Body of pancreas (tissue), 4 donors: ENCODE measurements at regions not wholly inside any gene's neighbourhood (a gene's known extent, or its start where the extent isn't known, plus 50 kb on each side); places are given as distances from the start of the nearest gene placed in this dataset.

Experiments
- ATAC-seq: fragments of 150-250 bp; one replicate; pipeline ENCODE4 v1.9.1; 2016
- DNase-seq, 4 donors: peaks; one replicate each; pipeline ENCODE4 v3.0.0-alpha.2; 2019
- H3K27ac ChIP-seq, 4 donors: fragments of 200-600 bp; sonication (generic); 1 replicate in 3 of 4; 2 replicates in 1 of 4; pipeline versions ENCODE4 v1.5.1 to v1.6.1; 2016 to 2019; ENCODE audit warnings: mild to moderate bottlenecking in 1 of 4, mixed read lengths in 1 of 4, moderate library complexity in 1 of 4
- H3K27me3 ChIP-seq, 2 donors: fragments of 200-600 bp; sonication (generic); one replicate each; pipeline ENCODE4 v1.6.0; 2016; ENCODE audit warnings: mild to moderate bottlenecking in 1 of 2
- H3K36me3 ChIP-seq, 2 donors: fragments of 200-600 bp; sonication (generic); replicated peaks in 1 of 2; 2 replicates each; pipeline ENCODE4 v1.5.1; 2016; ENCODE audit warnings: low read depth in 2 of 2; ENCODE audit not compliant: insufficient read depth in 1 of 2
- H3K4me1 ChIP-seq: fragments of 200-600 bp; sonication (generic); one replicate; pipeline ENCODE4 v1.6.0; 2016
- H3K4me3 ChIP-seq, 2 donors: fragments of 200-600 bp; sonication (generic); 1 replicate in 1 of 2; 2 replicates in 1 of 2; pipeline ENCODE4 v1.5.1; 2016 to 2019
- H3K9me3 ChIP-seq, 3 donors: fragments of 200-600 bp; sonication (generic); 1 replicate in 2 of 3; 2 replicates in 1 of 3; pipeline ENCODE4 v1.5.1; 2016
- POLR2A ChIP-seq, 3 donors: fragments of 450-650 bp; IDR thresholded peaks; one replicate each; pipeline ENCODE4 v1.6.1; 2016; ENCODE audit warnings: antibody characterized with exemption in 3 of 3, mild to moderate bottlenecking in 2 of 3
- WGBS, 2 donors: methylation state at CpG; one replicate each; pipeline ENCODE4 v1.1.5; 2017; 5-methylcytosine and 5-hydroxymethylcytosine counted together
- intact Hi-C: fragments of 100-400 bp; cut with DNase I; formaldehyde crosslinking; loops from one replicate; pipeline ENCODE4 v1.15.1; 2023
- TF ChIP-seq, protein P1 (sequence below), 7 experiments: fragments of 450-650 bp in 4 of 7; fragments of 200-600 bp in 3 of 7; sonication (generic) in 3 of 7; IDR thresholded peaks; one replicate each; pipeline ENCODE4 v1.5.1; 2016 to 2019; ENCODE audit warnings: antibody characterized with exemption in 7 of 7

DNA sequence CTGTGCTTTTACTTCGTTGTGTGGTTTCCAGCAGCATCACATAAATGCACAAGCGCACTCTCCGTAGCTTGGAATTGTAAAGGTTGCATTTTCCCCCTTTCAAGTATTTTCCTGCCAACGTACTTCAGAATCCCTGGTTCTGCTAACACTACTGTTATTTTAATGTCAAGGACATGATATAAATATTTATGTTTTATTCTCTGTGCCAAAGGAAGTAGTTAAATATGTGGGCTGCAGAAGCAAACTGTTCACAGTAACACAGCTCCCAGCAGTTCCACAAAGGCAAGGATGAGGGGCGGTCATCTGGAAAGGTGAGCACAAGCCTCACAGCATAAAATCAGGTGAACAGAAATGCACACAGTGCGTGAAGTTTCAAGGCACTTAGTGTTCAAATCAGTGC lies 85.3 kb upstream of the PDE10A start:
- Histone ChIP-seq H3K27ac (no peak overlapping the region), H3K27me3 (no peaks in the 10 kb centered on the region), H3K4me3 (no peak overlapping the region), H3K36me3 (no peaks in the 10 kb centered on the region), H3K4me1 (no peaks in the 10 kb centered on the region), H3K9me3 (no peaks in the 10 kb centered on the region)
- TF ChIP-seq POLR2A (IDR thresholded peaks at IDR 0.05): no peak
- TF ChIP-seq, protein P1, sequence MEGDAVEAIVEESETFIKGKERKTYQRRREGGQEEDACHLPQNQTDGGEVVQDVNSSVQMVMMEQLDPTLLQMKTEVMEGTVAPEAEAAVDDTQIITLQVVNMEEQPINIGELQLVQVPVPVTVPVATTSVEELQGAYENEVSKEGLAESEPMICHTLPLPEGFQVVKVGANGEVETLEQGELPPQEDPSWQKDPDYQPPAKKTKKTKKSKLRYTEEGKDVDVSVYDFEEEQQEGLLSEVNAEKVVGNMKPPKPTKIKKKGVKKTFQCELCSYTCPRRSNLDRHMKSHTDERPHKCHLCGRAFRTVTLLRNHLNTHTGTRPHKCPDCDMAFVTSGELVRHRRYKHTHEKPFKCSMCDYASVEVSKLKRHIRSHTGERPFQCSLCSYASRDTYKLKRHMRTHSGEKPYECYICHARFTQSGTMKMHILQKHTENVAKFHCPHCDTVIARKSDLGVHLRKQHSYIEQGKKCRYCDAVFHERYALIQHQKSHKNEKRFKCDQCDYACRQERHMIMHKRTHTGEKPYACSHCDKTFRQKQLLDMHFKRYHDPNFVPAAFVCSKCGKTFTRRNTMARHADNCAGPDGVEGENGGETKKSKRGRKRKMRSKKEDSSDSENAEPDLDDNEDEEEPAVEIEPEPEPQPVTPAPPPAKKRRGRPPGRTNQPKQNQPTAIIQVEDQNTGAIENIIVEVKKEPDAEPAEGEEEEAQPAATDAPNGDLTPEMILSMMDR (IDR thresholded peaks at IDR 0.05): no peak
- intact Hi-C loops: no loop called here
- DNase-seq: no peak
- no peak for ATAC-seq
- WGBS, 2 donors: 63 to 67% methylated on average over 6 of the region's 6 CpGs

DNA sequence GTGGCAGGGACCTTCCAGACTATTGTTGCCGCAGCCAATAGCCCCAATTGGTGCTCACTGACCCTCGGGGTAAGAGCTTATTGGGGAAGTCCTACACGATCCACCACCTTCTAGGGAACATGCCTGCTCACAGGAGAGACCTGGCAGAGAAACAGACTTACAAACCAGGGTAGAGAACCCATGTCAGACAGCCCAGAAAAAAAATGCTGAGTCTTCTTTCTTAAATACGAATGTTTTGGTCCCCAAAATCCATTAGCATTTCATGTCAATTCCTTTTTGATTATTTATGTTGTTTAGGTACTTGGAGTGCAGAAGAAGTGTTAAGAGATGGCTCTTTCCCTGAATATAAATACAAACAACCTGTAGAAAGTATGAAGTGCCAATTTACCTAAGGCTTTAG lies 84.9 kb upstream of the PDE10A start:
- TF ChIP-seq POLR2A (IDR thresholded peaks at IDR 0.05): no peak
- TF ChIP-seq, protein P1 (IDR thresholded peaks at IDR 0.05): no peak
- 45 to 50% methylated on average over 4 of the region's 4 CpGs for WGBS, 2 donors
- no peak for DNase-seq
- Histone ChIP-seq H3K4me1 (no peaks in the 10 kb centered on the region), H3K36me3 (no peaks in the 10 kb centered on the region), H3K27ac (no peak overlapping the region), H3K27me3 (no peaks in the 10 kb centered on the region), H3K4me3 (no peak overlapping the region), H3K9me3 (no peaks in the 10 kb centered on the region)
- intact Hi-C loops: no loop called here
- no peak for ATAC-seq

GRCh38 chr6:165746331-165746730 lies 83.3 kb upstream of the PDE10A start:
- no peak overlapping the region for H3K27ac ChIP-seq
- no peak for ATAC-seq
- no peak overlapping the region for H3K4me3 ChIP-seq
- no peaks in the 10 kb centered on the region for H3K36me3 ChIP-seq
- no peak for TF ChIP-seq POLR2A (IDR thresholded peaks at IDR 0.05)
- TF ChIP-seq, protein P1 (IDR thresholded peaks at IDR 0.05): no peak
- DNase-seq: no peak
- WGBS, 2 donors: 33 to 42% methylated on average over 9 of the region's 9 CpGs
- intact Hi-C loops: no loop called here
- no peaks in the 10 kb centered on the region for H3K27me3 ChIP-seq
- H3K9me3 ChIP-seq: no peaks in the 10 kb centered on the region
- no peaks in the 10 kb centered on the region for H3K4me1 ChIP-seq

DNA sequence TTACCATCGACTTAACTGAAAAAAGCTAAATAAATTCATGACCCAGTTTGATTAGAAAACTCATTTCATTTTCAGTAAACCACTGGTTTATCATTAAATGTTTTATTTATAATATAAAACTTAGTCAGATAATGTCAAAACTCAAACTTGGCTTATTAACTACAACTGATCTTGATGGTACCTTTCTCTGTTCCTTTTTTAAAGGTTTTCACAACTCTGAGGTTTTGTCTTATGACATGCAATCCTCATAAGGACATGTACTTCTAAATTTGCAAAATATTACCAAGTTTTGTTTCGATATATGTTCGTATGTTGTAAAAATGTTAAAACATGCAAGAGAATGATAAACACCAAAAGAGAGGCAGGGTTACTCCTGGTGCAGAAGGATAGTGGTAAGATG lies 82.5 kb upstream of the PDE10A start:
- DNase-seq (no peak), ATAC-seq (no peak)
- no peaks in the 10 kb centered on the region for H3K4me1 ChIP-seq
- 71 to 73% methylated on average over 3 of the region's 3 CpGs for WGBS, 2 donors
- intact Hi-C loops: no loop called here
- H3K36me3 ChIP-seq: no peaks in the 10 kb centered on the region
- H3K27me3 ChIP-seq: no peaks in the 10 kb centered on the region
- H3K9me3 ChIP-seq: no peaks in the 10 kb centered on the region
- no peak for TF ChIP-seq POLR2A (IDR thresholded peaks at IDR 0.05)
- TF ChIP-seq, protein P1 (IDR thresholded peaks at IDR 0.05): no peak
- no peak overlapping the region for H3K4me3 ChIP-seq
- H3K27ac ChIP-seq: no peak overlapping the region

- no peak for ATAC-seq
- H3K27ac ChIP-seq: no peak overlapping the region
- DNase-seq: no peak
- 56 to 91% methylated on average over 1 of the region's 1 CpG for WGBS, 2 donors
- TF ChIP-seq, protein P1 (IDR thresholded peaks at IDR 0.05): no peak
- TF ChIP-seq POLR2A (IDR thresholded peaks at IDR 0.05): no peak
- H3K9me3 ChIP-seq: no peaks in the 10 kb centered on the region
- H3K4me3 ChIP-seq: no peak overlapping the region
- intact Hi-C loops: no loop called here
- no peaks in the 10 kb centered on the region for H3K36me3 ChIP-seq
- no peaks in the 10 kb centered on the region for H3K4me1 ChIP-seq
- H3K27me3 ChIP-seq: no peaks in the 10 kb centered on the region
These were observed 81.7 kb upstream of the PDE10A start for GRCh38 chr6:165744555-165745228.
